ENCODE measurements at regions not wholly inside any gene's neighbourhood (a gene's known extent, or its start where the extent isn't known, plus 50 kb on each side); places are given as distances from the start of the nearest gene placed in this dataset.
A peak's percentile ranks its signal among the peaks of the same experiment; 100 is the strongest.
"Not testable (repeated sequence)": the region's sequence is repeated elsewhere in the genome, so short reads cannot be mapped to it uniquely, and the experiment has no call there.

- not testable (repeated sequence) for H3K27me3 Mint-ChIP-seq; H3K4me3 Mint-ChIP-seq; H3K9me3 ChIP-seq (ENCODE audit: control insufficient read depth, low read length, poor library complexity, severe bottlenecking); H3K4me1 Mint-ChIP-seq; ATAC-seq; H3K36me3 Mint-ChIP-seq (ENCODE audit: low read depth); DNase-seq; H3K27ac Mint-ChIP-seq
Observed at GRCh38 chr15:59783774-59784520, 94.8 kb upstream of the BNIP2 start.

GRCh38 chr15:59779110-59779509 lies 90.0 kb upstream of the BNIP2 start:
- H3K27ac Mint-ChIP-seq = no peak overlapping the region
- ATAC-seq = no peak

GRCh38 chr15:59764775-59765174 lies 75.7 kb upstream of the BNIP2 start:
- H3K27ac Mint-ChIP-seq = no peak overlapping the region
- peaks cover 7% of the 10 kb centered on the region for H3K27me3 Mint-ChIP-seq
- no peak for ATAC-seq
- DNase-seq = no peak
- H3K36me3 Mint-ChIP-seq (ENCODE audit: low read depth) = no peaks in the 10 kb centered on the region
- H3K4me1 Mint-ChIP-seq = peaks cover 2% of the 10 kb centered on the region
- no peak overlapping the region for H3K4me3 Mint-ChIP-seq
- no peaks in the 10 kb centered on the region for H3K9me3 ChIP-seq (ENCODE audit: control insufficient read depth, low read length, poor library complexity, severe bottlenecking)

More at GRCh38 chr15:59779110-59779509, 90.0 kb upstream of the BNIP2 start:
- DNase-seq = no peak
- H3K9me3 ChIP-seq (ENCODE audit: control insufficient read depth, low read length, poor library complexity, severe bottlenecking) = no peaks in the 10 kb centered on the region
- no peaks in the 10 kb centered on the region for H3K27me3 Mint-ChIP-seq
- peaks cover 2% of the 10 kb centered on the region for H3K36me3 Mint-ChIP-seq (ENCODE audit: low read depth)
- no peak overlapping the region for H3K4me3 Mint-ChIP-seq
- peaks cover 8% of the 10 kb centered on the region for H3K4me1 Mint-ChIP-seq

GRCh38 chr15:59762558-59762957 lies 73.4 kb upstream of the BNIP2 start:
- Mint-ChIP-seq H3K4me3 (no peak overlapping the region), H3K36me3 (ENCODE audit: low read depth) (no peaks in the 10 kb centered on the region), H3K4me1 (peaks cover 7% of the 10 kb centered on the region), H3K27ac (no peak overlapping the region), H3K27me3 (peaks cover 12% of the 10 kb centered on the region)
- no peak for DNase-seq
- no peak for ATAC-seq
- no peaks in the 10 kb centered on the region for H3K9me3 ChIP-seq (ENCODE audit: control insufficient read depth, low read length, poor library complexity, severe bottlenecking)

- ATAC-seq; H3K27ac Mint-ChIP-seq; H3K4me1 Mint-ChIP-seq; H3K9me3 ChIP-seq (ENCODE audit: control insufficient read depth, low read length, poor library complexity, severe bottlenecking); H3K36me3 Mint-ChIP-seq (ENCODE audit: low read depth); DNase-seq; H3K4me3 Mint-ChIP-seq: not testable (repeated sequence)
- peaks cover 15% of the 10 kb centered on the region for H3K27me3 Mint-ChIP-seq
Observed at GRCh38 chr15:59760256-59760655, 71.1 kb upstream of the BNIP2 start.

- Mint-ChIP-seq H3K36me3 (ENCODE audit: low read depth) (no peaks in the 10 kb centered on the region), H3K27ac (no peak overlapping the region), H3K27me3 (peaks cover 25% of the 10 kb centered on the region), H3K4me1 (peaks cover 14% of the 10 kb centered on the region), H3K4me3 (no peak overlapping the region)
- DNase-seq (no peak), ATAC-seq (peak; percentile 99)
- no peaks in the 10 kb centered on the region for H3K9me3 ChIP-seq (ENCODE audit: control insufficient read depth, low read length, poor library complexity, severe bottlenecking)
Observed at GRCh38 chr15:59751552-59752413, 62.7 kb upstream of the BNIP2 start.

- no peak overlapping the region for H3K4me3 Mint-ChIP-seq
- ATAC-seq (no peak), DNase-seq (no peak)
- no peaks in the 10 kb centered on the region for H3K9me3 ChIP-seq (ENCODE audit: control insufficient read depth, low read length, poor library complexity, severe bottlenecking)
- H3K4me1 Mint-ChIP-seq = peaks cover under 1% of the 10 kb centered on the region
- H3K36me3 Mint-ChIP-seq (ENCODE audit: low read depth) = no peaks in the 10 kb centered on the region
- no peak overlapping the region for H3K27ac Mint-ChIP-seq
- peaks cover 21% of the 10 kb centered on the region for H3K27me3 Mint-ChIP-seq
Observed at GRCh38 chr15:59746777-59747176, 57.7 kb upstream of the BNIP2 start.

GRCh38 chr15:59741274-59741906 lies 52.3 kb upstream of the BNIP2 start:
- peaks cover 27% of the 10 kb centered on the region for H3K27me3 Mint-ChIP-seq
- peaks cover 2% of the 10 kb centered on the region for H3K4me1 Mint-ChIP-seq

GRCh38 chr15:59739557-59740186 lies 50.6 kb upstream of the BNIP2 start:
- H3K4me1 Mint-ChIP-seq = peaks cover 2% of the 10 kb centered on the region
- no peak overlapping the region for H3K4me3 Mint-ChIP-seq
- peaks cover 31% of the 10 kb centered on the region for H3K27me3 Mint-ChIP-seq
- H3K9me3 ChIP-seq (ENCODE audit: control insufficient read depth, low read length, poor library complexity, severe bottlenecking) = no peaks in the 10 kb centered on the region
- no peak overlapping the region for H3K27ac Mint-ChIP-seq
- H3K36me3 Mint-ChIP-seq (ENCODE audit: low read depth) = no peaks in the 10 kb centered on the region
- DNase-seq (no peak), ATAC-seq (no peak)

More at GRCh38 chr15:59741274-59741906, 52.3 kb upstream of the BNIP2 start:
- H3K9me3 ChIP-seq (ENCODE audit: control insufficient read depth, low read length, poor library complexity, severe bottlenecking) = no peaks in the 10 kb centered on the region
- H3K36me3 Mint-ChIP-seq (ENCODE audit: low read depth) = no peaks in the 10 kb centered on the region
- H3K4me3 Mint-ChIP-seq = no peak overlapping the region
- DNase-seq (no peak), ATAC-seq (no peak)
- H3K27ac Mint-ChIP-seq = no peak overlapping the region

Measured in T-helper 17 cell (primary cell).